ENCODE measurements at regions not wholly inside any gene's neighbourhood (a gene's known extent, or its start where the extent isn't known, plus 50 kb on each side); places are given as distances from the start of the nearest gene placed in this dataset.

DNA sequence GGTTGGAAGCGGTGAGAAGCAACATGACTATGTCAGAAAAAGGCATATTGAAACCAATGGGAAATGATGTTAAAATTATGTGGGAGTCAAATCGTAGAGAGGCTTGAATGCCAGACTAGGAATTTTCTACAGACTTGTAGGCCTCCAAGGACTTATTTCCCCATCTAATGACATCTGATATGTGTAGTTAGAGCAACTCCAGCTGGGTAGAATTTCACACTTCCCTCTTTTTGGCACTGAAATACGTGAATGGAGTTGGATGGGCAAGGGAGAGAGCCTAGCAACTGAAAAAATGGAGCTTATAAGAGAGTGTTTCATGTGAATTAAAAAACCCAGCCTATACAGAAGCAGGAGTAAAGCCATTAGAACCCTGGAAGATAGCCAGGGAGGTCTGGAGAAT is 304.2 kb downstream of the INSC start:
- TF ChIP-seq, protein P1, sequence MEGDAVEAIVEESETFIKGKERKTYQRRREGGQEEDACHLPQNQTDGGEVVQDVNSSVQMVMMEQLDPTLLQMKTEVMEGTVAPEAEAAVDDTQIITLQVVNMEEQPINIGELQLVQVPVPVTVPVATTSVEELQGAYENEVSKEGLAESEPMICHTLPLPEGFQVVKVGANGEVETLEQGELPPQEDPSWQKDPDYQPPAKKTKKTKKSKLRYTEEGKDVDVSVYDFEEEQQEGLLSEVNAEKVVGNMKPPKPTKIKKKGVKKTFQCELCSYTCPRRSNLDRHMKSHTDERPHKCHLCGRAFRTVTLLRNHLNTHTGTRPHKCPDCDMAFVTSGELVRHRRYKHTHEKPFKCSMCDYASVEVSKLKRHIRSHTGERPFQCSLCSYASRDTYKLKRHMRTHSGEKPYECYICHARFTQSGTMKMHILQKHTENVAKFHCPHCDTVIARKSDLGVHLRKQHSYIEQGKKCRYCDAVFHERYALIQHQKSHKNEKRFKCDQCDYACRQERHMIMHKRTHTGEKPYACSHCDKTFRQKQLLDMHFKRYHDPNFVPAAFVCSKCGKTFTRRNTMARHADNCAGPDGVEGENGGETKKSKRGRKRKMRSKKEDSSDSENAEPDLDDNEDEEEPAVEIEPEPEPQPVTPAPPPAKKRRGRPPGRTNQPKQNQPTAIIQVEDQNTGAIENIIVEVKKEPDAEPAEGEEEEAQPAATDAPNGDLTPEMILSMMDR (IDR thresholded peaks at IDR 0.05), result no peak
- Histone ChIP-seq H3K9me3 (no peaks in the 10 kb centered on the region), H3K36me3 (no peaks in the 10 kb centered on the region), H3K27ac (no peak overlapping the region), H3K4me3 (no peak overlapping the region), H3K27me3 (no peaks in the 10 kb centered on the region), H3K4me1 (no peaks in the 10 kb centered on the region)
- DNase-seq (ENCODE audit: low spot score in 2 of 2), result no peak
- intact Hi-C loops (cut with DNase I), result no loop called here

DNA sequence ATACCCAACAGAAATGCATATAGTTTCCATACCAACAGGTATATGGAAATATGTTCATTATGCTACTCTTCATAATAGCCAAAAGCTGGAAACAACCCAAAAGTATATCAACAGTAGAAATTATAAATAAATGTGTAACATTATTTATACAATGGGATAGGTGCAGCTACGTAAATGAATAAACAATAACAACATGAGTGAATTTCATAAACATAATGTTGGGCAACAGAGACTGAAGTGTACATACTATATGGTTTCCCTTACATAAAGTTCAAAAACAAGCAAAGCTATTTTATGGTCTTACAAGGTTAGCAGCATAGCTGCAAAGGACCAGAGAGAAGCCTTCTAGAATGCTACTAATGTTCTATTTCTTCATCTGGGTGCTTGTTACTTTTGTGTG is 305.0 kb downstream of the INSC start:
- intact Hi-C loops (cut with DNase I), result no loop called here

GRCh38 chr11:15430381-15430780 is 315.7 kb downstream of the INSC start:
- no peak for DNase-seq (ENCODE audit: low spot score in 2 of 2)
- TF ChIP-seq, protein P1 (IDR thresholded peaks at IDR 0.05), result no peak
- no peaks in the 10 kb centered on the region for H3K36me3 ChIP-seq
- no peak overlapping the region for H3K27ac ChIP-seq
- H3K9me3 ChIP-seq, result no peaks in the 10 kb centered on the region
- no peaks in the 10 kb centered on the region for H3K27me3 ChIP-seq
- no peak overlapping the region for H3K4me3 ChIP-seq
- no peaks in the 10 kb centered on the region for H3K4me1 ChIP-seq
- intact Hi-C loops (cut with DNase I), result no loop called here

More for the DNA sequence above, 305.0 kb downstream of the INSC start:
- H3K27ac ChIP-seq, result no peak overlapping the region
- H3K4me1 ChIP-seq, result no peaks in the 10 kb centered on the region
- H3K9me3 ChIP-seq, result no peaks in the 10 kb centered on the region
- TF ChIP-seq, protein P1 (IDR thresholded peaks at IDR 0.05), result no peak
- no peak overlapping the region for H3K4me3 ChIP-seq
- H3K36me3 ChIP-seq, result no peaks in the 10 kb centered on the region
- no peaks in the 10 kb centered on the region for H3K27me3 ChIP-seq
- no peak for DNase-seq (ENCODE audit: low spot score in 2 of 2)

- intact Hi-C loops (cut with DNase I), result no loop called here
- H3K4me3 ChIP-seq, result no peak overlapping the region
- no peak overlapping the region for H3K27ac ChIP-seq
- no peaks in the 10 kb centered on the region for H3K9me3 ChIP-seq
- no peaks in the 10 kb centered on the region for H3K4me1 ChIP-seq
- TF ChIP-seq, protein P1 (IDR thresholded peaks at IDR 0.05), result no peak
- H3K36me3 ChIP-seq, result no peaks in the 10 kb centered on the region
- DNase-seq (ENCODE audit: low spot score in 2 of 2), result no peak
- no peaks in the 10 kb centered on the region for H3K27me3 ChIP-seq
Observed at GRCh38 chr11:15434529-15434928, 319.8 kb downstream of the INSC start.

DNA sequence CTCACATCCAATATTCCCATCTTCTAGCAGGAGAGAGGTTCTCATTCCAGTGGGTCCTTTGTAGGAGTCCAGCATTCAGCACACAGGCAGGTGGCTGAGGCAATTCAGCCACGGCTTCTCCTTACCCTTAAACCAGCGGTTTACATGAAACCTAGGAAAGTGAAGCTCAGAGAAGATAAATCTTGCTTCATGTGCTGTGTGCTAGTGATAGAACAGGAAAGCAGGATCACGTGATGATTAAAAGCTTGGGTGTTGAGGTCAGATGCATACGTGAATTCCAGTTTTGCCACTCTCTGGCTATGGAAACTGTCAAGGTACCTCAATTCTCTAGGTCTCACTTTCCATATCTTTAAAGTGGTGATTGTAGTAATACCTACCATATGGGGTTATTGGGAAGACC is 331.6 kb downstream of the INSC start:
- no peaks in the 10 kb centered on the region for H3K36me3 ChIP-seq
- TF ChIP-seq, protein P1 (IDR thresholded peaks at IDR 0.05), result no peak
- no peaks in the 10 kb centered on the region for H3K4me1 ChIP-seq
- no peak overlapping the region for H3K27ac ChIP-seq
- H3K9me3 ChIP-seq, result no peaks in the 10 kb centered on the region
- DNase-seq (ENCODE audit: low spot score in 2 of 2), result no peak
- H3K27me3 ChIP-seq, result no peaks in the 10 kb centered on the region
- H3K4me3 ChIP-seq, result no peak overlapping the region
- intact Hi-C loops (cut with DNase I), result no loop called here

- intact Hi-C loops (cut with DNase I), result no loop called here
- Histone ChIP-seq H3K27me3 (no peaks in the 10 kb centered on the region), H3K4me1 (no peaks in the 10 kb centered on the region), H3K9me3 (no peaks in the 10 kb centered on the region), H3K27ac (no peak overlapping the region), H3K36me3 (no peaks in the 10 kb centered on the region), H3K4me3 (no peak overlapping the region)
- TF ChIP-seq, protein P1 (IDR thresholded peaks at IDR 0.05), result no peak
- DNase-seq (ENCODE audit: low spot score in 2 of 2), result no peak
Observed at GRCh38 chr11:15446929-15447328, 332.2 kb downstream of the INSC start.

All from ascending aorta (tissue), 2 donors.